Neural crest cell (in vitro differentiated cells): ENCODE measurements at regions not wholly inside any gene's neighbourhood (a gene's known extent, or its start where the extent isn't known, plus 50 kb on each side); places are given as distances from the start of the nearest gene placed in this dataset.
A peak's percentile ranks its signal among the peaks of the same experiment; 100 is the strongest.

Experiments used
- DNase-seq: peaks from one replicate; pipeline ENCODE4 v3.0.0; 2021; ENCODE audit warnings: low read depth, mixed read lengths, low spot score
- H3K27ac Mint-ChIP-seq: one replicate; pipeline ENCODE4 v1.8.0; 2021; ENCODE audit warnings: mild to moderate bottlenecking, mixed read lengths; ENCODE audit not compliant: unreplicated experiment
- H3K27me3 Mint-ChIP-seq: 2 replicates; pipeline ENCODE4 v1.8.0; 2021; ENCODE audit warnings: low read depth, mild to moderate bottlenecking, mixed read lengths
- H3K36me3 Mint-ChIP-seq: 2 replicates; pipeline ENCODE4 v1.8.0; 2021; ENCODE audit warnings: low read depth, mild to moderate bottlenecking, mixed read lengths
- H3K4me1 Mint-ChIP-seq: 2 replicates; pipeline ENCODE4 v1.8.0; 2021; ENCODE audit warnings: mixed read lengths
- H3K4me3 Mint-ChIP-seq: one replicate; pipeline ENCODE4 v1.8.0; 2021; ENCODE audit warnings: mild to moderate bottlenecking, mixed read lengths
- H3K9me3 Mint-ChIP-seq: 2 replicates; pipeline ENCODE4 v1.8.0; 2021; ENCODE audit warnings: mixed read lengths
- TF ChIP-seq, protein P1 (sequence below): fragments of 200-600 bp; sonication (generic); conservative IDR thresholded peaks from 2 replicates; pipeline ENCODE4 v1.5.0; 2021; ENCODE audit warnings: antibody characterized with exemption, mild to moderate bottlenecking

DNA sequence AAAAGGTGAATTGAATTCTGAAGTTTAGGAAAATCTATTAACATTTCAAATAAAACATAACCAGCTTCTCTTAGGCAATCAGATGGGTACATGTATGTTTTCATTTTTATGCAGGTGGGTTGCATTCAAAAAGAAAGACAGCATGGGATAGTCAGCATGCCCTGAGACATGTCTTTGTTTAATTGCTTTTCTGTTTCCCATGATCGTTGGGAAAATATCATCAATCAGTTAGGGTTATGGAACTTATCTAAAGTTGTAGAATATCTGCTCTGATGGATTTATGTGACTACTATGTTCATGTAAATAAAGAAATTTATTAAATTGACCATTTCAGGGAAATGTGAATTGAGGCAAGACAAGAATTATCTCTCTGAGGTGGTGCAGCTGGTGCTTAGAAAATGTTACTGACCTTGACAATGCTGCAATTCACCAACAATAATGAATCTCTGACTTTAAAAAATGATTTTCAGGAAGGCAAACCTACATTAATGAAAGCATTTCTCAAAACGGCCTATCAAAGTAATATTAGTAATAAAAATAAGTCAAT, 112.7 kb downstream of the RFPL4B start:
- no peak for DNase-seq
- no peak overlapping the region for H3K27ac Mint-ChIP-seq
- no peaks in the 10 kb centered on the region for H3K27me3 Mint-ChIP-seq
- H3K36me3 Mint-ChIP-seq: peaks cover 3% of the 10 kb centered on the region
- H3K4me3 Mint-ChIP-seq: no peak overlapping the region
- peaks cover 11% of the 10 kb centered on the region for H3K9me3 Mint-ChIP-seq
- H3K4me1 Mint-ChIP-seq: no peaks in the 10 kb centered on the region
- TF ChIP-seq, protein P1, sequence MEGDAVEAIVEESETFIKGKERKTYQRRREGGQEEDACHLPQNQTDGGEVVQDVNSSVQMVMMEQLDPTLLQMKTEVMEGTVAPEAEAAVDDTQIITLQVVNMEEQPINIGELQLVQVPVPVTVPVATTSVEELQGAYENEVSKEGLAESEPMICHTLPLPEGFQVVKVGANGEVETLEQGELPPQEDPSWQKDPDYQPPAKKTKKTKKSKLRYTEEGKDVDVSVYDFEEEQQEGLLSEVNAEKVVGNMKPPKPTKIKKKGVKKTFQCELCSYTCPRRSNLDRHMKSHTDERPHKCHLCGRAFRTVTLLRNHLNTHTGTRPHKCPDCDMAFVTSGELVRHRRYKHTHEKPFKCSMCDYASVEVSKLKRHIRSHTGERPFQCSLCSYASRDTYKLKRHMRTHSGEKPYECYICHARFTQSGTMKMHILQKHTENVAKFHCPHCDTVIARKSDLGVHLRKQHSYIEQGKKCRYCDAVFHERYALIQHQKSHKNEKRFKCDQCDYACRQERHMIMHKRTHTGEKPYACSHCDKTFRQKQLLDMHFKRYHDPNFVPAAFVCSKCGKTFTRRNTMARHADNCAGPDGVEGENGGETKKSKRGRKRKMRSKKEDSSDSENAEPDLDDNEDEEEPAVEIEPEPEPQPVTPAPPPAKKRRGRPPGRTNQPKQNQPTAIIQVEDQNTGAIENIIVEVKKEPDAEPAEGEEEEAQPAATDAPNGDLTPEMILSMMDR: no peak

DNA sequence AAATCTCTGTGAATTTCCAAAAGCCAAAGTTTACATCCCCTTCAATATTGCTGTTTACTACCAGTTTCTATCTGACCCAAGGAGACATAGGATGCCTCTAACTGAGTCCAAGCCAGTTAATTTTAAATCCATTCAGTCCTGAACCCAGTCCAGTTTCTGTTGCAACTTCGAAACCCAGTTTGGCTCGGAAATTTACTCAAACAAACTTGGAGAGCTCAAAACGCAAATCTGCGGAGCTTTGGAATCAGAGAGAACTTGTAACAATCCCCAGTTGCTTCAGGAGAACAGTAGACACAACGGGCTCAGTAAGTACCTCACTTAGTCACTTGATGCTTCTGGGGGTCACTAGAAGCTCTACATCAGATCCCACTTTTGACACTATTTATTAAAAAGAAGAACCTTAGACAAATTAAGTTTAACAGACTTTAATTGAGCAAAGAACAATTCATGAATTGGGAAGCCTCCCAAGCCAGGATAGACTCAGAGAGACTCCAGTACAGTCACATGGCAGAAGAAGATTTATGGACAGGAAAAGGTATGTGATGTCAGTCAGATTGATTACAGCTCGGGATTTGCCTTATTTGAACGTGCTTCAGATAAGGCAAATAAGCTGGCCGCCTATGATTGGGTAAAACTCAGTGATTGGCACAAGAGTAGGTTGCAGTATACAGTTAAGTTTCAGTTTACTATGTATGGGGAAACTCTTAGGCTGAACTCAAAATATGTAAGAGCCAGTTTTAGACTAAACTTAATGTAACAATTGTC, 118.0 kb downstream of the RFPL4B start:
- H3K27ac Mint-ChIP-seq: no peak overlapping the region
- peaks cover 5% of the 10 kb centered on the region for H3K4me1 Mint-ChIP-seq
- H3K4me3 Mint-ChIP-seq: no peak overlapping the region
- no peaks in the 10 kb centered on the region for H3K27me3 Mint-ChIP-seq
- DNase-seq: no peak
- TF ChIP-seq, protein P1: no peak
- H3K9me3 Mint-ChIP-seq: peaks cover 4% of the 10 kb centered on the region
- no peaks in the 10 kb centered on the region for H3K36me3 Mint-ChIP-seq

- Mint-ChIP-seq H3K27me3 (no peaks in the 10 kb centered on the region), H3K36me3 (peaks cover 3% of the 10 kb centered on the region), H3K9me3 (peaks cover 8% of the 10 kb centered on the region), H3K4me1 (peaks cover 19% of the 10 kb centered on the region), H3K27ac (no peak overlapping the region), H3K4me3 (no peak overlapping the region)
- TF ChIP-seq, protein P1: no peak
- no peak for DNase-seq
Observed at GRCh38 chr6:112466373-112467151, 119.4 kb downstream of the RFPL4B start.

GRCh38 chr6:112468359-112468758, 121.2 kb downstream of the RFPL4B start:
- TF ChIP-seq, protein P1: no peak
- H3K36me3 Mint-ChIP-seq: peaks cover 3% of the 10 kb centered on the region
- H3K27me3 Mint-ChIP-seq: no peaks in the 10 kb centered on the region
- H3K4me1 Mint-ChIP-seq: peaks cover 23% of the 10 kb centered on the region
- no peak overlapping the region for H3K4me3 Mint-ChIP-seq
- no peak for DNase-seq
- H3K9me3 Mint-ChIP-seq: peaks cover 3% of the 10 kb centered on the region
- H3K27ac Mint-ChIP-seq: no peak overlapping the region

GRCh38 chr6:112469306-112469705, 122.2 kb downstream of the RFPL4B start:
- Mint-ChIP-seq H3K27me3 (no peaks in the 10 kb centered on the region), H3K27ac (peak overlapping the region; percentile 32), H3K4me1 (peaks cover 23% of the 10 kb centered on the region), H3K9me3 (peaks cover 3% of the 10 kb centered on the region), H3K36me3 (peaks cover 3% of the 10 kb centered on the region), H3K4me3 (no peak overlapping the region)
- TF ChIP-seq, protein P1: no peak
- no peak for DNase-seq
